SJCRH30 (cell line): ENCODE measurements at regions not wholly inside any gene's neighbourhood (a gene's known extent, or its start where the extent isn't known, plus 50 kb on each side); places are given as distances from the start of the nearest gene placed in this dataset.

Source experiments
- DNase-seq, 2 experiments: peaks; one replicate each; pipeline ENCODE4 v3.0.0-alpha.2; 2015 to 2020
- H3K27ac ChIP-seq: fragments of 250-450 bp; sonication (Bioruptor Pico); 2 replicates; pipeline ENCODE4 v1.5.1; 2020; ENCODE audit warnings: mild to moderate bottlenecking, moderate library complexity
- H3K27me3 ChIP-seq: fragments of 250-450 bp; sonication (Bioruptor Pico); 2 replicates; pipeline ENCODE4 v1.5.1; 2020; ENCODE audit warnings: mild to moderate bottlenecking, moderate library complexity
- H3K36me3 ChIP-seq: fragments of 250-450 bp; sonication (Bioruptor Pico); 2 replicates; pipeline ENCODE4 v1.5.1; 2020; ENCODE audit warnings: mild to moderate bottlenecking, moderate library complexity
- H3K4me1 ChIP-seq: fragments of 250-450 bp; sonication (Bioruptor Pico); 2 replicates; pipeline ENCODE4 v1.5.1; 2020; ENCODE audit warnings: mild to moderate bottlenecking, moderate library complexity
- H3K4me3 ChIP-seq: fragments of 250-450 bp; sonication (Bioruptor Pico); 2 replicates; pipeline ENCODE4 v1.5.1; 2020; ENCODE audit warnings: mild to moderate bottlenecking, moderate library complexity
- H3K9me3 ChIP-seq: fragments of 250-450 bp; sonication (Bioruptor Pico); replicated peaks from 2 replicates; pipeline ENCODE4 v1.5.1; 2020; ENCODE audit warnings: mild to moderate bottlenecking, moderate library complexity

DNA sequence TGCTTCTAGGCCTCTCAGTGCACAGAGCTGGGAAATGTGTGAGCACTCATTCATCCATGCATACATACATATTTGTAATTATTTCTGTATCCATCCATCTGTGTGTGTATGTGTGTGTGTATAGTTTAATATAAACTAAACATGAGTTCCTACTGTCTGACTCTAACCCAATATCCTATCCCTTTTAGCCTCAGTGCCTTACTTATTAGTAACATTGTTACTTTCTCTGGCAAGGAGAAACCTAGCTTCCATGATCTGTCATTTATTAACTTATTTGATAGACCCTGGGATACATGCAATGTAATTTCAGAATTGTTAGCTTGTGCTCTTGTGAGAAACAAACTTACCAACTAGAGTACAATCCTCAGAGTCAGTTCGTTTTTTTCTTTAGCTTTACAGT, 59.0 kb upstream of the WSCD1 start:
- Histone ChIP-seq H3K27ac (no peak overlapping the region), H3K27me3 (no peaks in the 10 kb centered on the region), H3K4me1 (no peaks in the 10 kb centered on the region), H3K4me3 (no peak overlapping the region), H3K9me3 (no peaks in the 10 kb centered on the region), H3K36me3 (no peaks in the 10 kb centered on the region)
- no peak for DNase-seq

DNA sequence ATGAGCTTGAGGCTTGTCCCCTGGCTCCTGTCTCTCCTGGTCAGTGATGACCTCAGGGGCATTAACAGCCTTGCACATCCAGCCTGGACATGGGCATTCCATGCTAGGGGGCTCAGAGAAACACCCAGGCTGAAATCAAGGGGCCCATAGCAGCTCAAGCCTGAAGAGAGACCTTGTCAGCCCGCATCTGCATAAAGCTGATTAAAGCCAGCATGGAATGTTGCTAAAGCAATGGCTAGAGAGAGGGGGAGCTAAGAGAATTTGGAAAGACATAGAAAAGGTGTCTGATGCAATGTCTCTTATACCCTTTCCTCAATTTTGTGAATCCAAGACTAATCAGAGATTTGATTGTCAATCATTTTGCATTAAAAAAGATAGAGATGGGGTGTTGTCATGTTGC, 51.4 kb upstream of the WSCD1 start:
- no peak for DNase-seq
- Histone ChIP-seq H3K9me3 (no peaks in the 10 kb centered on the region), H3K4me1 (peaks cover 6% of the 10 kb centered on the region), H3K4me3 (no peak overlapping the region), H3K27ac (no peak overlapping the region), H3K36me3 (no peaks in the 10 kb centered on the region), H3K27me3 (no peaks in the 10 kb centered on the region)

DNA sequence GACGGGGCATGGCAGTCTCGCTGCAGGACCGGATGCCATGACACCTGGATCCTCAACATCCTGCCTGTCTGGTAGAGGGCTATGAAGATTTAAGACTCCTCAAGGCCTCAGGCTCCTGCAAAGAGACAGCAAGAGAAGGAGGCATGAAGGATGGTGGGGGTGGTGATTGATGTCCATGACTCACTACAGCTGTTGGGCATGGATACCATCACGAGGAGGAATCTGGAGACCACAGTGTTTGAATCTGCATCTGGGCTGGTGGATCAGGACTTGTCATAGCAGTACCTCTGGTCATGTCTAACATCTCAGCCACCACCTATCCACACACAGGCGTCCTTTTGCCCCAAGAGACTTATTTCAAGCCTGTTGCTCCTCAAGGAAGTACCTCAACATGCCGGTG, 50.2 kb upstream of the WSCD1 start:
- Histone ChIP-seq H3K36me3 (no peaks in the 10 kb centered on the region), H3K27me3 (no peaks in the 10 kb centered on the region), H3K9me3 (no peaks in the 10 kb centered on the region), H3K4me1 (peaks cover 6% of the 10 kb centered on the region), H3K4me3 (no peak overlapping the region), H3K27ac (peak overlapping the region; percentile 39)
- peak; percentile 24 to 47 for DNase-seq

DNA sequence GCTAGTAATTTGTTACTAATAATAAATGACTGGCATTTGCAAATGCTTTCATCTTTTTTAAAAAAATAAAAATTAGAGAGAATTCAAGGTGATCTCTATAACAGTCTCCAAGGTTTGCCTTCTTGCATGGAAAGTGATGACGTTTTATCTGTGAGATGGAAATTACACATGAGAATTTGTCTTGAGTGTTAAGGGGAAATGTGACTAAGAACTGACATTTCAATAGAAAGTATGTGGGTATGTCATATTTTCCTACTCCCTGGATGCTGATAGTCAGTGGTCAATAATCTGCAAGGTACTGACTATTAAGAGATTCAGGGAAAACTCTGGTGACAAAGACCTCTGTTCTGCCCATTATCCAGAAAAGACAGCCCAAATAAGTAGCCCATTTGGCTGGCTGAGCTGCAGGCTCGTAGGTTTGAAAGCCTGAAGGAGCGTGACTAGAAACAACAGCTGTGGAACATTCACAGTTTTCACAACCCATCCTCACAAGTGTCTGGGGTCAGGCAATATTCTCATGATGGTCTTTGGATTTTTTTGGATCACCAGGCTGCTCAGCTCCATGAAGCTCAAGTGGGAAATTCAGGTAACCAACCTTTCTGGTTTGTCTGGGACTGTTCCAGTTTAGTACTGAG, 49.7 kb upstream of the WSCD1 start:
- DNase-seq: peak in 1 of 2 experiments; percentile 30
- no peaks in the 10 kb centered on the region for H3K36me3 ChIP-seq
- no peak overlapping the region for H3K4me3 ChIP-seq
- H3K4me1 ChIP-seq: peaks cover 6% of the 10 kb centered on the region
- H3K9me3 ChIP-seq: no peaks in the 10 kb centered on the region
- H3K27ac ChIP-seq: peak overlapping the region; percentile 39
- H3K27me3 ChIP-seq: no peaks in the 10 kb centered on the region
